Inflammatory macrophage (primary cell): ENCODE measurements at regions not wholly inside any gene's neighbourhood (a gene's known extent, or its start where the extent isn't known, plus 50 kb on each side); places are given as distances from the start of the nearest gene placed in this dataset.

Experiments used
- DNase-seq, 2 donors: peaks; one replicate each; pipeline ENCODE4 v3.0.0-alpha.2; 2020 to 2022

DNA sequence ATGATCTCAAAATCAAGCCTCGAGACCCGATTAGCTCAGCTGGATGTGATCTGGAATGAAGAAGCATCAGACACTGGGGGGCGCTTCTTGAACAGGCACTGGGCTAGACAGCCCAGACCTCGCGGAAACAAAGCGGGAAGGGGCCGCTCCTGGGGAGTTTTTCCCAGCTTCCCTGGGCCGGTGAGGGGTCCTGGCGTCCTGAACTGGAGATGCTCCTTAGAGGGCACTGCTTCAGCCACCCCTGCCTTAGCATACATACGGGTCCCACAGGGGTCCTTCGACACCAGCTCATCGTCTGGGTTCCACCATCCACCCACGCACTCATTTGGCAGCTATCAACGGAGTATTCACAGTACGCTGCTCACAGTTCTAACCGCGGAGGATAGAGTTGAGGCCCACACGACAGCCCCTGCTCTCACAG is 146.7 kb downstream of the TSN start:
- DNase-seq = no peak

DNA sequence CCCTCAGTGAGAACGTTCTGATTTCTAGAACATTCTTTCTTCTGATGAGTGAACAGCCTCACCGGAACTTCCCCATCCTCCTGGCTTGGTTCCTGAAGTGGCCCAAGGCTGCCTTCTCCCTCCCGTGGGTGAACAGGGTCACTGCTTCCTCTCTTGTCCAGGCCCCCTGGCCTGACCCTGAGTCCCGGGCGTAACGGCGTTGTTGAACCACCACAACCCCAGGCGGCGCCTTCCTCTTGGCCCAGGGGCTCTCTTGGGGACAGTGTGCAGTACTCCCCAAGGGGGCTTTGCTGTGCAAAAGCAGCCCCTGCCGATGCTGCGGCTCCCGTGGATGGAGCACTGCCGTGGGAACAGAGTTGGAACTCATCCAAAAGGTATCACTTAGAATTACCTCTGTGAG is 147.2 kb downstream of the TSN start:
- no peak for DNase-seq

DNA sequence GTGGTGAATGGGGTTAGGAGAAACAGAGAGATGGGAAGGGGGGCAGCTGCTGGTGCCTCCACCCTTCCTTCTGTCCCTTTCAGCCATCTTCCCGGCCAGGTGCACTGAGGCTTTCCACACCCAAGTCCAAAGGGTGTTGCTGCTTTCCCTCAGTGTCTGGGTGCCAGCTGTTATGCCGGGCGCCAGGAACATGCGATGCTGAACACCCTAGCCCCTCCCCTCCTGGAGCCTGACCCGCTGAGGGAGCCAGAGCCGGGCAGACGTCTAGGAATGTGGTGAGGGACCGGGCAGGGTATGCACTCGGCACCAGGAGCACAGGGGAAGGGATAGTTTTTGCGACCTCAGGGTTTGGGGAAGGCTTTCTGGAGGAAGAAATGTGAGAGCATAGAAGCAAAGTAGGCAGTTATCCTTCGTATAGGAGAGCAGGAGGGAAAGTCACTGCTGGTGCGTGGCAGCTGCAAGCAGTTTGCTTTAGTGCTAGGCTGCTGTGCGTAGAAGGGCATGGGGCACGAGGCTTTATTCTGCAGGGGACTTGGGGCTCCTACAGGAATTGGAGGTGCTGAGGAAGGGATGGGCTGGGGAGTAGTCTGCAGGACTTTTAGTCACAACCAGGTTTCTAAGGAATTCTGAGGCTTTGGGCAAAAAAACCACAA is 147.7 kb downstream of the TSN start:
- DNase-seq = no peak

DNA sequence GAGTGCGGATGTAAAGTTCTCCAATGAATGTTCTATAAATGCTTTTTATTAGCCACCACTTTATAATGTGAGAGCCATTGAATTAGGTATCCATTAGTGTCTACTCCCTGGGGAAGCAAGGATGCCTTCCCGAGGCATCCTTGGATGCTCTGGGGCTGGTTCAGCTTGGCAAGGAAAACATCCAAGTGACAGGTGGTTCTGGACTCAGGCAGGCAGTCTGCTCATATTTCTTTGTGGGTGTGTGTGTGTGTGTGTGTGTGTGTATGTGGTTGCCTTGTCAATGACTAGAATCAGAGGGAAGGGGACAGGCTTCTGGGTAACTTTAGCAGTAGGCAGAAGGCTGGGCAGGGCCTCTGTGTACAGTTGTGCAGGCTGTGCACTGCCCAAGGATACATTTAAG is 149.2 kb downstream of the TSN start:
- no peak for DNase-seq

DNA sequence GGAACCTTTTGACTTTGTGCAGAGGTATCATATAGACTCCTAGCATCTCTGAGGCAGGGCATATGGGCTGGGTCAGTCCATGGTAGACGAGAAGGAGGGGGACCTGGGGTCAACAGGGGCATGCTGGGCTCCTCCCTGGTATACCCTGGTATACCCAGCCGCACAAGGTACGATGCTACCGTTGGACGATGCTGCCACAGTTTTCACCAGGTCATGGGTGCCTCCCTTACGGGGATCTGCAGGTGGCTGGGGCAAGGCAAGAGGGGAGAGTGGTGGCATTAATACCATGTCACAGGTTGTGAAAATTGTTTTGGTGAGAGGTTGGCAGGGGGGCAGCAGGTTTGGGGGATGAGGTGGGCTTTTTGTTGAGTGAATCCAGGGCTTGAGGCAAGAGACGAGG is 149.8 kb downstream of the TSN start:
- DNase-seq = no peak

DNA sequence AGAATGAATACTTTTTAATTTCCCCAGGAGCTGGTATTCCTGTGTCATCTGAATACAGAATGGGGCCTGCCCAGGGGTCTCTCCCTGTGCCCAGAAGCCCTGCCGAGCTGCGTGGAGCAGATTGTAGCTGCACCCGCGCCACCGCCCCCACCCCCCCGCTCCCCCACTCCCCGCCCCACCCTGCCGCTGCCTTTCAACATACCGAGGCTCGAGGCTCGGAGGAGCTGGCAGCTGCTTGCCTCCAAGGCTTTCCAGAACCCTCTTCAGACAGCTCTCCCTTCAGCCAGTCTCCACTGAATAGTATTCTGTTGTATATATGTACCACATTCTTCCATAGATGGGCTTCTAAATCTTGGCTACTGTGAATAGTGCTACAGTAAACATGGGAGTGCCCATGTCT is 150.7 kb downstream of the TSN start:
- DNase-seq = no peak

DNA sequence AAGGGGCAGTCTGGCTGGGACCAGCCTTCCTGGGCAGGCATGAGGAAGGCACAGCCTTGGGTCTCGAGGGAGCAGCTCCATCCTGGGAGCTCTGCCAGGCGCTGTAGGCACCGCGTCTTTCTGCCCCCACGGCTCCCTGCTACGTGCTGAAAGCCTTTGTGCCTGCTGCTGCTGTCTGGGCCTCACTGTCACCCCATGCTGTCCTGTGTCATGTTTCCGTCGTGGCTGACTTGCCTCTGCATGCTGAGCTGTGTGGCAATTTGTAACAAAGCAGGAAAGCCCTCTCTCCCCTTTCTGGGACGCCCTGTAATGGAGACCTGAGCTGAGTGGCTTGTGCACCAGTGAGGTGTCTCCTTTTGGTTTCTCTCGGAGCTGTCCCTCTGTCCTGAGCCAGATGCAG is 152.5 kb downstream of the TSN start:
- DNase-seq = no peak

DNA sequence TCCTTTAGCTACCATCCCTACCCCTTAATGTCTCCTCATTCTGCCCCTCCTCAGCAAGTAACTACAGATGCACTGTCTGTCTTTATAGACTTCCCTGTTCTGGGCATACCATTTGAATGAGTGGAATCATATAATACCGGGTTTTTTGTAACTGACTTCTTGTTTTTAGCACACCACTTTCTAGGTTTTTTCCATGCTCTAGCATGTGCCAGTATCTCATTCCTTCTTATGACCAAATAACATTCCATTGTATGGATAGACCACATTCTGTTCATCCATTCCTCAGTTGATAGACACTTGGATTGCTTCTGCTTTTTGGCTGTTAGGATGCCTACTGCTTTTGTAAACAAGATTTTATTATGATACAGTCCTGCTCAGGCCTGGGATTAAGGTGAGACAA is 154.7 kb downstream of the TSN start:
- DNase-seq = no peak

DNA sequence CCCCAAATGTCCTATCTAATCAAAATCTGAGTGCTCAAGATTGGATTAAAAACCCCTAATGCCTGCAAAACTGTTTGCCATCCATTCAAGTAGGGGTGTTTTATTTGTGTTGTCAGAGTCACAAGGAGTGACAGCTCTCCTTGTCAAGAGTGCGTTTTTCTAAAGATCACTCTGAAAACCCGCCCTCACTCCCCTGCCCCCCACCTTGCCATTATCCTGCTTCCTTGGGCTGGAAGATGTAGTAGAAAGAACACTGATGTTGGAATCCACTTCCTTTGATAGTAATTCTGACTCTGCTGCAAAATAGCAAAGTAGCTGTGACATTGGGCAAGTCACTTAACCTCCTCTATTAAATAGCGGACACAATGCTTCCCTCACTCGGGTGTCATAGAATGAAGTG is 155.6 kb downstream of the TSN start:
- no peak for DNase-seq

DNA sequence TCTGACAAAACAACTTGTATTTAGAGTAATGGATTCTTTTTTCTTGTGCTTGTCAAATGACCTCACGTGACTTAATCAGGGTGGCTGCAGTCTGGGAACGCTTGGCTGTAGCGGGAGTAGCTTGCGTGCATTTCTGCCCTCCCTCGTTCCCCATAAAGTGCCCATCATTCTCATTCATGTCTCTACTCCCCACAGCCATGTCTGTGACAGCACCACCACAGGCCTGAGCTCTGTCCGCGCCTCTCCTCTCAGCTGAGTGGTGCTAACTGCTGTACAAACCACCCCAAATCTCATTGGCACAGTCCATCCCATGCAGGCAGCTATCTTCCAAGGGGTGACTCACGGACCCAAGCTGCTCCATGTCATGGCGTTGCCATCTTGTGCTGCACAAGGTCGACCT is 161.7 kb downstream of the TSN start:
- no peak for DNase-seq

DNA sequence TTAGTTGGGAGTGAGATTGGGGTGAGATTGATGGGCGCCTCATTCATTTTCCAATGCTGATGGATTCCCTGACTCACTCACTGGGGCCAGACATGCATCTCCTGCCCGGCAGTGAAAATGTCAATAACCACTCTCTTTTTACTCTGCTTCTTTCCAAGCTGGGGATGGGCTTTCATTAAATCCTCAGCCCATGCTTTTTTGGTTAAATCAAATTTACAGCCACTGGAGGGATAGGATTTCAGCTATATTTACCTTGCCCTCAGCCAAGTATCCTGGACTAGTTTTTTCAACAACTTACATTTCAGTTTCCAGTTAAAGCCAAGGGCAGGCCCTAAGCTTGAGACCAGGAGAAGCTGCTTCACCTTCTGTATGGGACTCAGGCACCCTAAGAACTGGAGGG is 162.8 kb downstream of the TSN start:
- DNase-seq = no peak

DNA sequence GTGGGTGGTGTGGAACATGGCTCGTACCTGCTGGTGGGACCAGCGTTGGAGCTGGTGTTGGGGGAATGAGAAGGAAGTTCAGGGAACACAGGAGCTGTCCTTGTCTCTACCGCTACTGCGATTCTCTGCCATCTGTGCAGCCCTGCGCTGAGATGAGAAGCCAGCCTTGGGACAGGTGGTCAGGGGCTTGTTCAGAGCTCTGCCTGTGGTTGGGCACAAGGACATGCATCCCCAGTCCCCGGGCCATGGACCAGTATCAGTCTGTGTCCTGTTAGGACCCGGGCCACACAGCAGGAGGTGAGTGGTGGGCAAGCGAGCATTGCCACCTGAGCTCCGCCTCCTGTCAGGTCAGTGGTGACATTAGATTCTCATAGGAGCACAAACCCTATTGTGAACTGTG is 164.4 kb downstream of the TSN start:
- no peak for DNase-seq

DNA sequence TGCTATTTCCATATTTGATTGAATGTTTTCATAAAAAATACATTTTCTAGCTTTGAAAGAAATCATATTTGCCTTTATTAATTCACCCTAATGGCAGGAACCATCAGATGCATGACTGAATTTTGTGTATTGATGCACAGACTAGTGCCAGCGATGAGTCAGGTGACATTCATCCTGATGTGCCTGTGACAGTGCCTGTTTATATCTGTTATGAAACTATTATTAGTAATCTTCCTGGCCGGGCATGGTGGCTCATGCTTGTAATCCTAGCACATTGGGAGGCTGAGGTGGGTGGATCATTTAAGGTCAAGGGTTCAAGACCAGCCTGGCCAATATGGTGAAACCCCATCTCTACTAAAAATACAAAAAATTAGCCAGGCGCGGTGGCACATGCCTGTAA is 170.0 kb downstream of the TSN start:
- no peak for DNase-seq

DNA sequence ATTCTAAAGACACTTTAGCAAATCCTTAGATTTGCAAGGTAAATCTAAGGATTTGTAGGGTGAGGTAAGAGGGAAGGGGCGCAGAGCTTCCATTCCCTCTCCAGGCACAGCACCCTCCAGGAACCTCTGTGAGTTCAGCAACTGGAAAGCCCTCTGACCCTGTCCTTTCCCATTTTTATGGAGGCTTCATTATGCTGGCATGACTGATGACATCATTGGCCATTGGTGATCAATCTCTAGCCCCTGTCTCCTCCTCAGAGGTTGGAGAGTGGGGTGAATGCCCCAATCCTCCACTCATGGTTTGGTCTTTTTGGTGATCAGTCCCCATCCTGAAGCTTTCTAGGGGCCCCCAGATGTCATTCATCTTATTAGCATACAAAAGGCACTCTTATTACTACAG is 187.8 kb downstream of the TSN start:
- no peak for DNase-seq

DNA sequence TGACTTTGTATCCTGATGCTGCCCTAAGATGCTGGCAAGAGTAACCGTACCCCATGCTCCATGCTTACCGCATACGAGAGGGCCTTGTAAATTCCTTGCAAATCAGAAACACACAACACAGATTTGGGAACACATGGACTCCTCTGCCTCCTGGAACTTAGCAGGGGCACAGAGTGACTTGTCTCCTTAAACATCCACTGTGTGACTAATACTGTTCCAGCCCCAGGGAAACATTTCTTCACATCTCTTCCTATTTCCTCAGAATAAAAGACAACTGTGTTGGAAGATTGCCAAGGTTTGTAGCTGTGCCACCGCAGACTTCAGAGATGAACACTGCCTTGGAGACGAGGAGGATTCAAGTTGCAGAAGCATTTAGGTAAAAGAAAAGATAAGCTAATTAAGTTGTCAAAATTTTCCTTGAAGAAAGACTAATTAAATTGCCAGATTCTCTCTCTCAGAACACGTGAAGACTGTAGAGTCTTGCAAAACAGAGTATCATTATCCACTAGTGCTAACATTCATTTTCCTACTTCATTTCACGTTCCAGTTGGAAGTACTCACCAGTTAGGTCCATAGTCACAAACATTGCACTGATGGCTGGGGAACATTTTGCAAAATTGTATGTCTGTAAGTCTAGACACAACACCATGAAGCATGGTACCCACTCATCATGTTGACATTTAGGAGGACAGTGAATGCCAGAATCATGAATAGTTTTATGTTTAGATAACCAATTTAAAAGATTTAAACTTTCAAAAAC is 188.8 kb downstream of the TSN start:
- peak; percentile 31 to 63 for DNase-seq

DNA sequence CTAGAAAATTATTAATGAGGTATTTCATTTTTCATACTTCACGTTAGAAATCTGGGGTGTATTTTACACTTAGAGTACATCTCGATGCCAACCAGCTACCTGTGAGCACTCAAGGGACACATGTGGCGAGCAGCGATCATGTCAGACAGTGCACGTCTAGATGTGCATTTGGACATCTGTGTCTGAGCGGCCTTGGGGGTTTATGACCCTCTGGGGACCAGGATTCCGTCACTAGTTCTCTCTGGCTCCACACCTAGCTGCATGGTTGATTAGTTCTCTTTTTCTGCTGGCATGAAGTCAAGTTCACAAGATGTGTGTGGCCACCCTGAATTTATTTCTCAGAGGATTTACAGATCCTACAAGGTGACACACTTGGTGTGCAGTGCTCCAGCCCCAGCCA is 192.2 kb downstream of the TSN start:
- no peak for DNase-seq

DNA sequence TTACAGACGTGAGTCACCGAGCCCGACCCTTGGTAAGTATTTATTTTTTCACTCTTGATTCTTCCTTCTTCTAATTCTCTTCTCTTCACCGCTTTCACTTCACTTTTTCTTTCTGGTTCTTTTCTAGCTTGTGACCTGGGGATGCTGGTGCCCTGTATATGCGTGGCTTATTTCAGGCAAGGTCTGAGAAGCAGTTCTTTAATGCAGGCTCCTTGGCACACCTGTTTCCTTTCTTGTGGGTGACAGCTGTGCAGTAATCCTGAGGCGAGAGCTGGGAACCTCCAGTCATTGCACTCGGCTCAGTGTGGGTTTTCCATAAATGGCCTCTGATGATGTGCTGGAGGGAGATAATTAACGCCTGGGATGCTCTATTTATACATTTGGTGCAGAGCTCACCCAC is 193.8 kb downstream of the TSN start:
- DNase-seq = no peak

DNA sequence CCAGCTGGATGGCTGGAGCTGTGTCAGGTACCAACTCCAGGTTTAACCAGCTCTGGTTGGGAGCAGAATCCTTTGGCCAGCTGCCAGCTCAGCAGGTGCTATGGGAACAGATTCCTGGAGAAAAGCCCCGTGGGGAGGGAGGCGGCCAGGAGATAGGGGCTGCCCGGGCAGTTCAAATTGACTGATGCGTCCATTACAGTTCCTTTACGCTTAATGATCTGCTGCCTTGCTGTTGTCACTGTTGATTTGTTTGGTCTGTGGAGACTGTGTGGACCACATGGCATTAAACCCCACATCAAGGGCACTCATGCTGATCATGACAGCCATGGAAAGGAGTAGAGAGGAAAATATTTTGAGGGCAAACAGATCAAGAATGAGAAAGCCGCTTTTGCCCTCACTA is 200.0 kb downstream of the TSN start:
- DNase-seq = no peak

DNA sequence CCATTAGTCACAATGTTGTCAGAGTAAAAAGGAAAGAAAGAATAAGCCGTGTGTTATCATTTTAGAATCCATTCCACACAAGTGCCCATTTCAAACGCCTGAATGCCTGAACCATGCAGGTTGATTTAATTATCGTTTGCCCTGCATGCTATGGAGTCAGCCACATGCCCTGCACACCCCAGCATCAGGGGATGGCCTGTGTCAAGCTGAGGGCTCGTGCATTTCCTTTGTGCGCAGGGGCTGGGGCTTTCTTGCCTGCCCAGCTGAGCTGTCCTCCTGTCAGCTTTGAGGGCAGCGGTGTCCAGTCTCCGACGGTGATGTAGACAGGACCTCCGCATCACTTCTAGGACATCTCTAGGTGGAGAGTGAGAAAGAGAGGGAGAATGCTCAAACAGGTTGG is 200.4 kb downstream of the TSN start:
- DNase-seq = no peak

DNA sequence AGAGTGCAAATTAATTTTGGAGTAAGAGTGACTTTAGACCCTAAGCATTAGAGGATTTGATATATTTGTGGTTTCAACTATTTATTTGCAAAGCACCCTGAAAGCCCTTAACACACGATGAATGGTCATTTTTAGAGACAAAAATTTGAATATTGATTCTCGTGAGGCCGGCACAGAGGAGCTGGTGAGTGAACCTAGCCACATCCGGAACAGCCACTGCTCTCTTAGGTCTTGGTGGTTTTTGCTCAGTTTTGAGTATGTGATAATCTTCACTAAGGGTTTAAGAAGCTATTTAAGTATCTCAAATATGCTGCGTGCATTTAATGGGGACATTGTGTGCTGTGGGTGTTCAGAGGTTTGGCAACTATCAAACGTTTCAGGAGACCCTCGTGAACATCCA is 204.8 kb downstream of the TSN start:
- DNase-seq = no peak

DNA sequence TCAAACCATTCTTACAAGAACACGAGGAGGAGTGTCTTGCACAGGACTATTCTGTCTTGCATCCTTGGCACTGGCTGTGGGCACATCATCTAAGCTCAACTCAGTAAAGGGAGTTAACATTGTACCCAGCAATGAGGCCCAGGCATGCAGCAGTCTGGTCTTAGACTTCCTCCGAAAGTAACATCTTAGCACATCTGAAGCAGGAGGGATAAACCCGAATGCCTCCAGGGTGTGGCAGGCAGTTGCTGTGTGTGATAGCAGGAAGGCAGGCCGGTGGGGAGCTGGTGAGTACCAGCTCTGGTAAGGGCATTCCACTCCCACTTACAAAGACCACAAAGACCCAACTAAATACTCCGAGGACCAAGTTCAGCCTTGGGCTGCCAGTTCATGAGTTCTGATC is 206.3 kb downstream of the TSN start:
- DNase-seq = no peak

DNA sequence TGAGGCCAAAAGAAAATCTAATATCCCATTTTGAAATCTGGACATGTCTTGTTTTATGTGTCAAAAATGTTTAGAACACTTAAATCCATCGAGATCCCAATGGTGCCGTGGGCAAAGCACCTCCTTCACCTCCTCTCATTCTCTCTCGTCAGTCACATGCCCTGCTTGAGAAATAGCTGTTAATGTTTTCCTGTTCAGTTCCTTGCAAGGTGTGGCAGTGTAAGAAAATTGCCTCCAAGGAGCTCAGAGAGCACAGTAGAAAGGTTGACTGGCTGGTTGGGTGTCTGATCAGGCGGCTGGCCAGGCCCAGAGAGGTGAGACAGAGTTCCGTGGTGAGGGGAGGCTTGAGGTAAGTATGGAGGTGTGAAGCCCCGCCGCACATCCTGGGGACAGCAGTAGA is 210.2 kb downstream of the TSN start:
- DNase-seq = no peak

DNA sequence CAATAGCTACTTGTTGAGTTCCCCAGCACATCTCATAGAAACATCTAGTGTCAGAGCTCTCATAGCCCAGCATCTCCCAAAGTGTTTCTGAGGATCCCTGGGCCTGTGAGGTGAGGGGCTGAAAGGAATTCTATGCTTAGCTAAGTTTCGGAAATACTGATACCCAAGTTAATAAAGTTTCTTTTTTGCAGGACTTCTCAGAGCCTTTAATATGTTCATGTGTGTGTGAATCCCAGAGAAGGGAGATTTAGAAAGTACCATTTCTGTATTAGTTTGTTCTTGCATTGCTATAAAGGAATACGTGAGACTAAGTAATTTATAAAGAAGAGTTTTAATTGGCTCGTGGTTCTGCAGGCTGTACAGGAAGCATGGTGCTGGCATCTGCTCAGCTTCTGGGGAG is 211.2 kb downstream of the TSN start:
- DNase-seq = no peak

DNA sequence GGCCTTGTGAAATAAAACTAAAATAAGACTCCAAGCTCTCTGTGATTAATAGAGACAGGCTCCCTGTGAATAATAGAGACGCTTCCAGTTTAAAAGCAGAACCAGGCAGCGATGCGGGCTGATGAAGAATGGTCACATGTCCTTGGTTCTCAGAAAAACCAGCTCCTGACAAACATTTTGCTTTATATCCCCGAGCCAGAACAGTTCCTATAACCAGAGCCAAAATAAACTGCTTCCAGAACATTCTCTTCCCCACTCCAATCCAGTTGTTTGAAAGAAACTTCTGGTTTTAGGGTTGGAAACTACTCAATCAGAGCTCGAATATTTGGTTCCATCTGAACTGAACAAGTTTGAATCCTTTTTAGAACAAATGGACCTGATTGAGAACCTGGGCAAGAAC is 213.7 kb downstream of the TSN start:
- peak; percentile 76 for DNase-seq
